ENCODE measurements at regions not wholly inside any gene's neighbourhood (a gene's known extent, or its start where the extent isn't known, plus 50 kb on each side); places are given as distances from the start of the nearest gene placed in this dataset.

- no peaks in the 10 kb centered on the region; the same call in 1 of the 2 replicates for H3K27me3 ChIP-seq (replicated peaks; ENCODE audit: control insufficient read depth, insufficient read depth, low read length)
- Mint-ChIP-seq H3K9me3 (ENCODE audit: unreplicated experiment) (no peaks in the 10 kb centered on the region), H3K36me3 (ENCODE audit: insufficient read depth, unreplicated experiment) (no peaks in the 10 kb centered on the region), H3K4me3 (ENCODE audit: unreplicated experiment) (no peak overlapping the region), H3K4me1 (ENCODE audit: low read depth, unreplicated experiment) (no peaks in the 10 kb centered on the region), H3K27ac (ENCODE audit: unreplicated experiment) (no peak overlapping the region), H3K27me3 (ENCODE audit: insufficient read depth, unreplicated experiment) (peaks cover 20% of the 10 kb centered on the region)
- CTCF ChIA-PET = interaction anchor here (0.5 kb wide), 1 partner anchor 357 kb away, joined by 3 read pairs; no protein-coding TSS in a partner anchor
- H3K36me3 ChIP-seq (ENCODE audit: control insufficient read depth, insufficient read depth, low read length) = no peaks in the 10 kb centered on the region
- intact Hi-C loops (cut with micrococcal nuclease; ENCODE audit: unreplicated experiment) = no loop called here
- no TSS peak for BruUV-seq (replicated peaks)
- DNase-seq = peak in 1 of 2 experiments; percentile 13
- POLR2A ChIA-PET = no interaction called here
- H3K9me3 ChIP-seq = no peaks in the 10 kb centered on the region
- no peak overlapping the region for H3K4me3 ChIP-seq (ENCODE audit: low read depth, low read length)
- H3K4me1 ChIP-seq = no peaks in the 10 kb centered on the region
- no peak for TF ChIP-seq CTCF (IDR thresholded peaks at IDR 0.05; ENCODE audit: insufficient read depth in 1 of 2, low read depth in 1 of 2, low read length in 1 of 2, severe bottlenecking in 1 of 2, unreplicated experiment in 1 of 2)
These were observed 190.5 kb downstream of the URI1 start for GRCh38 chr19:30132343-30133075.

- H3K4me1 ChIP-seq = no peaks in the 10 kb centered on the region
- no peak for DNase-seq
- H3K27me3 ChIP-seq (replicated peaks; ENCODE audit: control insufficient read depth, insufficient read depth, low read length) = no peaks in the 10 kb centered on the region; the same call in 1 of the 2 replicates
- H3K9me3 ChIP-seq = no peaks in the 10 kb centered on the region
- no peak overlapping the region for H3K27ac Mint-ChIP-seq (ENCODE audit: unreplicated experiment)
- no TSS peak for BruUV-seq (replicated peaks)
- H3K4me3 Mint-ChIP-seq (ENCODE audit: unreplicated experiment) = no peak overlapping the region
- H3K4me3 ChIP-seq (ENCODE audit: low read depth, low read length) = no peak overlapping the region
- ChIA-PET CTCF (no interaction called here), POLR2A (no interaction called here)
- H3K36me3 ChIP-seq (ENCODE audit: control insufficient read depth, insufficient read depth, low read length) = no peaks in the 10 kb centered on the region
- no peak for TF ChIP-seq CTCF (IDR thresholded peaks at IDR 0.05; ENCODE audit: insufficient read depth in 1 of 2, low read depth in 1 of 2, low read length in 1 of 2, severe bottlenecking in 1 of 2, unreplicated experiment in 1 of 2)
- H3K27me3 Mint-ChIP-seq (ENCODE audit: insufficient read depth, unreplicated experiment) = peaks cover 20% of the 10 kb centered on the region
- intact Hi-C loops (cut with micrococcal nuclease; ENCODE audit: unreplicated experiment) = no loop called here
- H3K4me1 Mint-ChIP-seq (ENCODE audit: low read depth, unreplicated experiment) = no peaks in the 10 kb centered on the region
- no peaks in the 10 kb centered on the region for H3K9me3 Mint-ChIP-seq (ENCODE audit: unreplicated experiment)
- no peaks in the 10 kb centered on the region for H3K36me3 Mint-ChIP-seq (ENCODE audit: insufficient read depth, unreplicated experiment)
These were observed 191.8 kb downstream of the URI1 start for GRCh38 chr19:30133803-30134202.

DNA sequence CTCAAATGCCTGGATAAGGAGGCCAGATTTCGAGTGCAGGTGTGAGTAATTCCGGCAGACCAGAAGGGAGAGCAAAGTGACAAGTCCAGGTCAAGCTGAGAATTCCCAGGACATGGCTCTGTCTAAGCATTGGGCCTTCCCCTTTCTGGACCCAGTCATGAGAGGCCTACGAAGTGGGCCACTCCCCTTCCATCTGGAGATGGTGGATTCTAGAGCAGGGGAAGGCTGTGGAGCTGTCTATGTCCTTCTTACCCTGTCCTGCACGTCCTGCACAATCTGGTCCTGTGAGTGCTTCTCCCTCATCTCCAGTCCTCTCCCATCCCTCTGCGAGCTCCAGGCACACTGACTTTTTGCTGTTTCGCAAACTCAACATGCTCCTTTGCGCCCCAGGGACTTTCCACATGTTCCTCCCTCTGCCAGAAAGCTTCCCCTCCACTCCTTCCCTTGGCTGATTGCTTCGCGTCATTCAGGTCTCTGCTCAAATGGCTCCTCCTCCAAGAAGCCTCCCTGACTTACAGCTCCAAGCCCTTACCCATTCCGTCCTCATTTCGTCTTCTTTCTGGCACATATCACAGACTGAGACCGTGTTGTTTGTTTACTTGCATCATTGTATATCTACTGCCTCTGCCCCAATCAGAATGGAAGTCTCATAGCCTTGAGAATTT, 193.2 kb downstream of the URI1 start:
- Mint-ChIP-seq H3K27me3 (ENCODE audit: insufficient read depth, unreplicated experiment) (peaks cover 14% of the 10 kb centered on the region), H3K4me3 (ENCODE audit: unreplicated experiment) (no peak overlapping the region), H3K4me1 (ENCODE audit: low read depth, unreplicated experiment) (no peaks in the 10 kb centered on the region), H3K9me3 (ENCODE audit: unreplicated experiment) (no peaks in the 10 kb centered on the region), H3K36me3 (ENCODE audit: insufficient read depth, unreplicated experiment) (no peaks in the 10 kb centered on the region), H3K27ac (ENCODE audit: unreplicated experiment) (no peak overlapping the region)
- no TSS peak for BruUV-seq (replicated peaks)
- no peaks in the 10 kb centered on the region for H3K4me1 ChIP-seq
- H3K27me3 ChIP-seq (replicated peaks; ENCODE audit: control insufficient read depth, insufficient read depth, low read length) = no peaks in the 10 kb centered on the region; the same call in 1 of the 2 replicates
- intact Hi-C loops (cut with micrococcal nuclease; ENCODE audit: unreplicated experiment) = no loop called here
- TF ChIP-seq CTCF (IDR thresholded peaks at IDR 0.05; ENCODE audit: insufficient read depth in 1 of 2, low read depth in 1 of 2, low read length in 1 of 2, severe bottlenecking in 1 of 2, unreplicated experiment in 1 of 2) = no peak
- H3K4me3 ChIP-seq (ENCODE audit: low read depth, low read length) = no peak overlapping the region
- H3K36me3 ChIP-seq (ENCODE audit: control insufficient read depth, insufficient read depth, low read length) = no peaks in the 10 kb centered on the region
- H3K9me3 ChIP-seq = no peaks in the 10 kb centered on the region
- CTCF ChIA-PET = no interaction called here
- DNase-seq = peak in 1 of 2 experiments; percentile 29
- POLR2A ChIA-PET = no interaction called here
